HepG2 (cell line): ENCODE measurements at regions not wholly inside any gene's neighbourhood (a gene's known extent, or its start where the extent isn't known, plus 50 kb on each side); places are given as distances from the start of the nearest gene placed in this dataset.

Experiments used
- MBNL3 ChIP-seq: fragments of 250-450 bp; sonication (Bioruptor Pico); conservative IDR thresholded peaks from 2 replicates; pipeline ENCODE4 v1.8.0; 2022; ENCODE audit warnings: mild to moderate bottlenecking, inconsistent platforms
- PHB2 ChIP-seq: fragments of 450-650 bp; IDR thresholded peaks from 2 replicates; pipeline ENCODE4 v1.6.1; 2018; ENCODE audit not compliant: partially characterized antibody
- POLR2A ChIP-seq, 2 experiments: IDR thresholded peaks; 2 replicates each; pipeline ENCODE4 v1.6.1; 2011; ENCODE audit warnings: low read depth in 2 of 2, low read length in 2 of 2, mild to moderate bottlenecking in 1 of 2, moderate library complexity in 1 of 2; ENCODE audit not compliant: insufficient read depth in 1 of 2
- ZNF121 ChIP-seq: sonication (generic); formaldehyde crosslinking; IDR thresholded peaks from 2 replicates; pipeline ENCODE4 v1.5.0; 2020; ENCODE audit warnings: mild to moderate bottlenecking, missing genetic modification reagents
- ZNF773 ChIP-seq: sonication (generic); formaldehyde crosslinking; IDR thresholded peaks from 2 replicates; pipeline ENCODE4 v1.4.0; 2020; ENCODE audit warnings: missing genetic modification reagents, borderline replicate concordance
- TF ChIP-seq, protein P1 (sequence below): sonication (generic); formaldehyde crosslinking; IDR thresholded peaks from 2 replicates; pipeline ENCODE4 v1.5.0; 2020; ENCODE audit warnings: mild to moderate bottlenecking, missing genetic modification reagents, moderate library complexity
- TF ChIP-seq, protein P2 (sequence below): sonication (generic); formaldehyde crosslinking; IDR thresholded peaks from 2 replicates; pipeline ENCODE4 v1.4.0; 2020; ENCODE audit warnings: missing genetic modification reagents
- TF ChIP-seq, protein P3 (sequence below): IDR thresholded peaks from 2 replicates; pipeline ENCODE4 v1.6.1; 2012; ENCODE audit warnings: inconsistent platforms

GRCh38 chr1:221940631-221941030, 198.7 kb upstream of the DUSP10 start:
- TF ChIP-seq, protein P1, sequence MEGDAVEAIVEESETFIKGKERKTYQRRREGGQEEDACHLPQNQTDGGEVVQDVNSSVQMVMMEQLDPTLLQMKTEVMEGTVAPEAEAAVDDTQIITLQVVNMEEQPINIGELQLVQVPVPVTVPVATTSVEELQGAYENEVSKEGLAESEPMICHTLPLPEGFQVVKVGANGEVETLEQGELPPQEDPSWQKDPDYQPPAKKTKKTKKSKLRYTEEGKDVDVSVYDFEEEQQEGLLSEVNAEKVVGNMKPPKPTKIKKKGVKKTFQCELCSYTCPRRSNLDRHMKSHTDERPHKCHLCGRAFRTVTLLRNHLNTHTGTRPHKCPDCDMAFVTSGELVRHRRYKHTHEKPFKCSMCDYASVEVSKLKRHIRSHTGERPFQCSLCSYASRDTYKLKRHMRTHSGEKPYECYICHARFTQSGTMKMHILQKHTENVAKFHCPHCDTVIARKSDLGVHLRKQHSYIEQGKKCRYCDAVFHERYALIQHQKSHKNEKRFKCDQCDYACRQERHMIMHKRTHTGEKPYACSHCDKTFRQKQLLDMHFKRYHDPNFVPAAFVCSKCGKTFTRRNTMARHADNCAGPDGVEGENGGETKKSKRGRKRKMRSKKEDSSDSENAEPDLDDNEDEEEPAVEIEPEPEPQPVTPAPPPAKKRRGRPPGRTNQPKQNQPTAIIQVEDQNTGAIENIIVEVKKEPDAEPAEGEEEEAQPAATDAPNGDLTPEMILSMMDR (CRISPR knock-in tag), result no peak
- no peak for TF ChIP-seq ZNF773 (CRISPR knock-in tag)
- TF ChIP-seq, protein P2, sequence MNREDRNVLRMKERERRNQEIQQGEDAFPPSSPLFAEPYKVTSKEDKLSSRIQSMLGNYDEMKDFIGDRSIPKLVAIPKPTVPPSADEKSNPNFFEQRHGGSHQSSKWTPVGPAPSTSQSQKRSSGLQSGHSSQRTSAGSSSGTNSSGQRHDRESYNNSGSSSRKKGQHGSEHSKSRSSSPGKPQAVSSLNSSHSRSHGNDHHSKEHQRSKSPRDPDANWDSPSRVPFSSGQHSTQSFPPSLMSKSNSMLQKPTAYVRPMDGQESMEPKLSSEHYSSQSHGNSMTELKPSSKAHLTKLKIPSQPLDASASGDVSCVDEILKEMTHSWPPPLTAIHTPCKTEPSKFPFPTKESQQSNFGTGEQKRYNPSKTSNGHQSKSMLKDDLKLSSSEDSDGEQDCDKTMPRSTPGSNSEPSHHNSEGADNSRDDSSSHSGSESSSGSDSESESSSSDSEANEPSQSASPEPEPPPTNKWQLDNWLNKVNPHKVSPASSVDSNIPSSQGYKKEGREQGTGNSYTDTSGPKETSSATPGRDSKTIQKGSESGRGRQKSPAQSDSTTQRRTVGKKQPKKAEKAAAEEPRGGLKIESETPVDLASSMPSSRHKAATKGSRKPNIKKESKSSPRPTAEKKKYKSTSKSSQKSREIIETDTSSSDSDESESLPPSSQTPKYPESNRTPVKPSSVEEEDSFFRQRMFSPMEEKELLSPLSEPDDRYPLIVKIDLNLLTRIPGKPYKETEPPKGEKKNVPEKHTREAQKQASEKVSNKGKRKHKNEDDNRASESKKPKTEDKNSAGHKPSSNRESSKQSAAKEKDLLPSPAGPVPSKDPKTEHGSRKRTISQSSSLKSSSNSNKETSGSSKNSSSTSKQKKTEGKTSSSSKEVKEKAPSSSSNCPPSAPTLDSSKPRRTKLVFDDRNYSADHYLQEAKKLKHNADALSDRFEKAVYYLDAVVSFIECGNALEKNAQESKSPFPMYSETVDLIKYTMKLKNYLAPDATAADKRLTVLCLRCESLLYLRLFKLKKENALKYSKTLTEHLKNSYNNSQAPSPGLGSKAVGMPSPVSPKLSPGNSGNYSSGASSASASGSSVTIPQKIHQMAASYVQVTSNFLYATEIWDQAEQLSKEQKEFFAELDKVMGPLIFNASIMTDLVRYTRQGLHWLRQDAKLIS (CRISPR knock-in tag), result no peak
- TF ChIP-seq POLR2A (IDR thresholded peaks at IDR 0.05; ENCODE audit: insufficient read depth in 1 of 2, low read depth in 2 of 2, low read length in 2 of 2), result no peak
- no peak for TF ChIP-seq MBNL3 (CRISPR knock-in tag)
- TF ChIP-seq PHB2, result no peak
- TF ChIP-seq, protein P3, sequence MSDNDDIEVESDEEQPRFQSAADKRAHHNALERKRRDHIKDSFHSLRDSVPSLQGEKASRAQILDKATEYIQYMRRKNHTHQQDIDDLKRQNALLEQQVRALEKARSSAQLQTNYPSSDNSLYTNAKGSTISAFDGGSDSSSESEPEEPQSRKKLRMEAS, result no peak
- TF ChIP-seq ZNF121 (CRISPR knock-in tag), result no peak
